Epithelial cell of proximal tubule (primary cell): ENCODE measurements at regions not wholly inside any gene's neighbourhood (a gene's known extent, or its start where the extent isn't known, plus 50 kb on each side); places are given as distances from the start of the nearest gene placed in this dataset.

Source experiments
- DNase-seq: peaks from one replicate; pipeline ENCODE4 v3.0.0-alpha.2; 2011; ENCODE audit warnings: low read depth
- H3K4me3 ChIP-seq: 2 replicates; pipeline ENCODE4 v1.5.1; 2011; ENCODE audit warnings: low read depth, mild to moderate bottlenecking, low read length
- TF ChIP-seq, protein P1 (sequence below): conservative IDR thresholded peaks from 2 replicates; pipeline ENCODE4 v1.5.1; 2012; ENCODE audit warnings: low read depth, mild to moderate bottlenecking, low read length

DNA sequence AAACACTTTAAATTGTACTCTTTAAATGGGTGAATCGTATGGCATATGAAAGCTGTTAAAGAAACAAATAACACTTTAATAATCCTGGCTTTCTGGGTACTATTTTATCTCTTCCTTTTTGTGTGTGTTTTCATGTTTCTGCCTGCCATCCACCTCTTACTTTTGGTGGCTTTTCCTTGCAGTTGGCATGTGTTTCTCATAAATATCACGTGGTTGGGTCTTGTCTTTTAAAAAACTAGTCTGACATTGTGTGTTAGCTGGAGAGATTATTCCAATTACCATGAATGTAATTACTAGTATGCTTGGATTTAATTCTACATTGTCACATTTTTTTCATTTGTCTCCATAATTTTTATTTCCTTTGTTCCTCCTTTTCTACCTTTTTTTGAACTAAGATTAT is 262.9 kb upstream of the B3GAT1 start:
- DNase-seq, result no peak
- H3K4me3 ChIP-seq, result no peak overlapping the region
- TF ChIP-seq, protein P1, sequence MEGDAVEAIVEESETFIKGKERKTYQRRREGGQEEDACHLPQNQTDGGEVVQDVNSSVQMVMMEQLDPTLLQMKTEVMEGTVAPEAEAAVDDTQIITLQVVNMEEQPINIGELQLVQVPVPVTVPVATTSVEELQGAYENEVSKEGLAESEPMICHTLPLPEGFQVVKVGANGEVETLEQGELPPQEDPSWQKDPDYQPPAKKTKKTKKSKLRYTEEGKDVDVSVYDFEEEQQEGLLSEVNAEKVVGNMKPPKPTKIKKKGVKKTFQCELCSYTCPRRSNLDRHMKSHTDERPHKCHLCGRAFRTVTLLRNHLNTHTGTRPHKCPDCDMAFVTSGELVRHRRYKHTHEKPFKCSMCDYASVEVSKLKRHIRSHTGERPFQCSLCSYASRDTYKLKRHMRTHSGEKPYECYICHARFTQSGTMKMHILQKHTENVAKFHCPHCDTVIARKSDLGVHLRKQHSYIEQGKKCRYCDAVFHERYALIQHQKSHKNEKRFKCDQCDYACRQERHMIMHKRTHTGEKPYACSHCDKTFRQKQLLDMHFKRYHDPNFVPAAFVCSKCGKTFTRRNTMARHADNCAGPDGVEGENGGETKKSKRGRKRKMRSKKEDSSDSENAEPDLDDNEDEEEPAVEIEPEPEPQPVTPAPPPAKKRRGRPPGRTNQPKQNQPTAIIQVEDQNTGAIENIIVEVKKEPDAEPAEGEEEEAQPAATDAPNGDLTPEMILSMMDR, result no peak

DNA sequence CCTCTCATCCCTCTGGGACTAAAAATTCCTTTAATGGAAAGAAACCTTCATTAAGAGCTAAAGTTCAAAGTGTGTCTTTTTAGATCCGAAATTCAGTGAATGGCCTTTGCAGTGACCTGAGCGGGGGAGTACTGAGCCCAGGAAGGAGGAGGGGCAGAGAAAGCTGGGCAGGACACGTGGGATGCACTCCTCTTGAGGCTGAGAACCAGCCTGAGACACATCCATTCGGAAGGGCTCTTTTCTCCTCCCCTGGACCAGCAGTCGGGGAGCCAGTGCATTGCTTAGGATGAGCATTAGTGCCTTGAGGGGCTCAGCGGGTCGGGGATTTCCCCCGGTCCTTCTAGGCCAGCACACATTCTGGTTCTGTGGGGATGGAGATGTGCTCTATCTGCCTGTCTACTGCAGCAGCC is 258.9 kb upstream of the B3GAT1 start:
- no peak overlapping the region for H3K4me3 ChIP-seq
- DNase-seq, result no peak
- TF ChIP-seq, protein P1, result no peak

DNA sequence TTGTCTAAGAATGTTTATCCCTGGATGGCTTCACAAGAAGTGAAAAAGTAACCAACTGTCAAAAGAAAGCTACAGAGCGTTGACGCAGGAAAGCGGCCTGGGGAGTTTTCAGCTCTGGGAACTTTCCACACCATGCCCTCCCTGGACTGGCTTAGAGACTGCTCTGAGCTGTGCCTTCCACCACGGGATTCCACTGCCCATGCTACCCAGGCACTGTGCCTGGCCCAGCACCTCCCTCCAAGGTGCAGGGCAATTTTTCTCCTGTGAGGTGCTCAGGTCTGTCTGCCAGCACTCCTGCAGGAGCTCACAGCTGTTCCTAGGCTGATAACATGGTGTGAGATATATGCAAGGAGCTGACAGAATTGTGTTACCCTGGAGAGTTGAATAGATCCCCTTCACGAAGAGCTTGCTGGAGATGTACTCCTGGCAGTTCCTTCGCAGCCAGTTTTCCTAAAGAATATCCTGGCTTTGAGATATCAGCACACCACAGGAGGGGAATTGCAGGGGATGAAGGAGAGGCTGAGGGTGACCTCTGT is 258.3 kb upstream of the B3GAT1 start:
- TF ChIP-seq, protein P1, result no peak
- DNase-seq, result no peak

DNA sequence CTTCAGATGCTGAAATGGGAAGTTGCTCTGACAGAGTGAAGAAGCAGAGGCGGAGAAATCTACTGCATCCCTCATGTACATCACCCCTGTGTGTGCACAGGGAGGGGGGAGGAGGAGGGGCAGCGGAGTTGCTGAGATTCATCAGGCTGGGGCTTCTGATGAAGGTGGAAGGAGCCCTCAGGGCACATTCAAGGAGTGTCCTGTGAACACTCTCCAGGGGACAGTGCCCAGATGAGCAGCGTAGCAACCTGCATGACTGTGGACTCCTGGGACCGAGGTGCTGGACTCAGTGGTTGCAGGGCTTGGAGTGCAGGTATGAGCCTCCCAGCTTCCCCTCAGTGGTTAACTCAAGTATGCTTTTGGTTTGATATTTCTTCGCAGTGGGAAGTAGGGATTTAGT is 257.8 kb upstream of the B3GAT1 start:
- TF ChIP-seq, protein P1, result no peak
- DNase-seq, result no peak
- H3K4me3 ChIP-seq, result no peak overlapping the region

More for the DNA sequence above, 258.3 kb upstream of the B3GAT1 start:
- H3K4me3 ChIP-seq, result no peak overlapping the region

DNA sequence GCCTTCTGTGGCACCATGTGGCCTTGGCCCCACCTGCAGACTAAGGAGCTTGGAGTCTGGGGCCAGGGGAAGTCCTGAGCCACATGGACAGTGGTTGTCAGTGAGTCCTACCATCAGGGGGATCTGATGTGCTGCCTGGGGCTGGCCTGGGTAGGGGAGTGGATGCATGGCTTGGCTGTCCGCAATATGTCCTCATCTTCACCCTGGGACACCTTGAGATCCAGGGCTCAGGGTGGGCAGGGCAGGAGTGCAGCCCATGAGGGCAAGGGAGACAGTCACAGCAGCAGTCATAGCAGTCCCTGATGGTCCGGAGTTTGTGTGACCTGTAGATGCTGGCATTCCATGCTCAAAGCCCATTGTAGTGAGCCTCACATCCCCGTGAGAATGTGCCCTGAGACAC is 256.8 kb upstream of the B3GAT1 start:
- no peak overlapping the region for H3K4me3 ChIP-seq
- DNase-seq, result no peak
- TF ChIP-seq, protein P1, result no peak

DNA sequence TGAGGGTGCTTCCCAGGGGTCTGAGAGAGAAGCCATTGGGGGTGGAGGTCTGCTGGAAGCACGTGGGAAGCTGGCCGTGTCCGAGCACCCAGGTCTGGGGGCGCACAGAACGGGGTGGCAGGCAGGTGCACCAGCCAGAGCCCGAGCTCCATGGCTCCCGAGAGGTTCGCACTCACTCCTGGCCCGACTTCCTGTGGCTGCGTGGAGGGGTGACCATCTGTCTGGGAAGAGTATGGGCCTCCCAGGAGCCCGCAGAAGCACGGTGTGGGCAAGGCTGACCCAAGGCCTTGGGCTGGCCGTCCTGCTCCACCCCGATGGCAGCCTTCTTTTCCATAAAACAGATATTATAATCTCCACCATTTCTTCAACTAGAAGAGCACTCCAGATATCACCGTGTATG is 256.0 kb upstream of the B3GAT1 start:
- no peak for DNase-seq
- no peak overlapping the region for H3K4me3 ChIP-seq
- TF ChIP-seq, protein P1, result no peak

DNA sequence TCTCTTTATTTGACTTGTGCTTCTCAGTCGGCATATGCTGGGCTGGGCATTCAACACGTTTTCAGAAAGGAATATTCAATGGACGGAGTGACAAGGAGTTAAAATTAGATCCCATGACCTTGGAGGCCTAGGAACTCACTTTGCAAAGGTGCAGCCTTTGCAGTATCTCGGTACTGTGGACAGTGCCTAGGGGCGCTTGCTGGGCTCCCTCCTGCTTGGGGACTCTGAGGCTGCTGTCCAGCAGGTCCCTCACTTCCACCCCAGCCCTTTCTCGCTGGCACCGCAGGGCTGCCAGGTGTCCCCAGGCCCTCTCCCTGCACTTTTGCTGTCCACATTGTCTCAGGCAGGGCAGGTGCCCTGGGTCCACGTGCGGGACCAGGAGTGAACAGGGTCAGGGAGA is 255.5 kb upstream of the B3GAT1 start:
- DNase-seq, result no peak
- H3K4me3 ChIP-seq, result no peak overlapping the region
- TF ChIP-seq, protein P1, result no peak
